Stromal cell of bone marrow (primary cell): ENCODE measurements at regions not wholly inside any gene's neighbourhood (a gene's known extent, or its start where the extent isn't known, plus 50 kb on each side); places are given as distances from the start of the nearest gene placed in this dataset.
"Not testable (repeated sequence)": the region's sequence is repeated elsewhere in the genome, so short reads cannot be mapped to it uniquely, and the experiment has no call there.

Source experiments
- DNase-seq: peaks from one replicate; pipeline ENCODE4 v3.0.0-alpha.2; 2012; ENCODE audit warnings: low read depth

DNA sequence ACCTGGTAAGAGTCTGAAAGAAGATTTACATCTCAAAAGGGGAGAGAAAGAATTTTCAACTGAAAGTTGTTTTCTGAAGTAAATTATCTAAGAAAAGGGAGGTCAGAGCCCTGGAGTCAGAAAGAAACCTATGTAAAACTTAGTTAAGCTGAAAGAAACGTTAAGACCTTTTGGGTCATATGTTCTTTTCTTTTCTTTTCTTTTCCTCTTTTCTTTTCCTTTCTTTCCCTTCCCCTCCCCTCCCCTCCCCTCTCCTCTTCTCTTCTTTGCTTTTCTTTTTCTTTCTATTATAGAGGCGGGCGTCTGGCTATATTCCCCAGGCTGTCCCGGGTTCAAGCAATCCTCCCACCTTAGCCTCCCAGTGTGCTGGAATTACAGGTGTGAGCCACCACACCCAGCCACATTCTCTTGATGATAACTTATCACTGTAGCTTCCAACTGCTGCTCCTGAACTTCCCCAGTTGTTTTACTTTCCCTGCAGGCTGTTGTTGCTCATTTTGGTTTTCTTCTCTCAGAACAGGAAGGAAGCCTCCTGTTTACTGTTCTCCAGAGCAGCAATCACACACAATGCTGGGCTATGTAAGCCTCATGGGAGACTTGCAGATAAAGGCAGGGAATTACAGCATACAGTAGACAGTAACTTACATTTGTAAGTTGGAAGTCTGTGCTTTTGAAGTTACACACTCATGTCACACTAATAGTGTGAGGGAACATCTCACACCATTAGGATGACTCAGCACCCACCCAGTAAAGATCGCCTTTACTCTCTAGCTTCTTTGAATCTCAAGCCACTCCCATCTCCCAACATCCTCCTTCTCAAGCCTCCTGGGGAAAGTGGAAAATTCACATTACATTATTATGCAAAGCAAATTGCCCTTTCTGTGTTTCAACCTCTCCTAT is 2216.6 kb upstream of the WWC1 start:
- DNase-seq: no peak

DNA sequence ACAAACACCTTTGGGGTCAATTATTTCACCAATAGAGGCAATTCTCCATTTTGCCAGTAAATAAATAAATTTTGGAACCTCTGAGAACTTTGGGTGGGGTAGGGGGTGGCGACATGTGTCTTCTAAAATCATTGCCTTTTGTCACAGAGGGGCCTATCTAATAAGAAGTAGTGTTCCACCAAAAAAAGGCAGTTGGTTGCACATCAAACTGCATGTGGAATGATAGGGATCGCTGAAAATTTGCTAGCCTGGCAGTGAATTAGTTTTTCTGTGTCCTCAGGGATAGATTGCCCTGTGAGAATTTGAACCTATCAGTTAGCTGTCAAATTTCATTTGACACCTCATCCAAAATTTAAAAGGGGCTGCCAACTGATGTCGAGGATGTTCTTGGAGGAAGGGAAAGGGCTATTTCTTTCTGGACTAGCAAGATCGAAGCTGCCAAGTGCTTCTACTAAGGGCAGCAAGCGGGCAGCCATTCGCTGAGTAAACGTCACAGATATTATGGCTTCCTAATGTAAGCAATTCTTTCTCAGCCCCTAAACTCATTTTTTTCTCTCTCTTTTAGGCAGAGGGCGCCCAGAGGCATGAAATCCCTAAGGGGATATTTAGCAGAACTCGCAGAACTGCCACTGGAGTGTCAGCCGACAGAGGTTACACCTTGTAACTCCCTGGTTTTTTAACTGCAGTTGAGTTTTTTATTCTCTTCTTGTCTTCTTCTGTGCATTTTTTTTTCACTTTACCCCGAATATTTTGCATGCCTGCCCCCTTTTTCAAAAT is 2208.1 kb upstream of the WWC1 start:
- DNase-seq: no peak

DNA sequence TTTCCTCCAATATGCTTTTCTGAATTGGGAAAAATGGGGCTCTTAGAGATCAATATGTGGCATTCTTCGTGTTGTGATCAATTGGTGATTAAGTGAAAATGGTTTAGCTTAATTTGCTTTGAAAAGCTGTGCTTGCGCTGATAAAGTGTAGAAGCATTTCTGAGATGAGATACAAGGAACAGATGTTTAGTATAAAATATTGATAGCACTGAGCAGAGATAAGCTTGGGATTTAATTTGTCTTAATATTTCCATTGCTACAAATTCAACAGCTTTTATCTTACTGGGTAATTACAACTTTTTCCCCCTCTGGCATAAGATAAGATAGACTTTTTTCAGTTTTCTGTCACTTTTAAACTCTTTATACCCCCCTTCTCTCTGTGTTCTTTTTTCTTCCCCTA is 2204.9 kb upstream of the WWC1 start:
- no peak for DNase-seq

DNA sequence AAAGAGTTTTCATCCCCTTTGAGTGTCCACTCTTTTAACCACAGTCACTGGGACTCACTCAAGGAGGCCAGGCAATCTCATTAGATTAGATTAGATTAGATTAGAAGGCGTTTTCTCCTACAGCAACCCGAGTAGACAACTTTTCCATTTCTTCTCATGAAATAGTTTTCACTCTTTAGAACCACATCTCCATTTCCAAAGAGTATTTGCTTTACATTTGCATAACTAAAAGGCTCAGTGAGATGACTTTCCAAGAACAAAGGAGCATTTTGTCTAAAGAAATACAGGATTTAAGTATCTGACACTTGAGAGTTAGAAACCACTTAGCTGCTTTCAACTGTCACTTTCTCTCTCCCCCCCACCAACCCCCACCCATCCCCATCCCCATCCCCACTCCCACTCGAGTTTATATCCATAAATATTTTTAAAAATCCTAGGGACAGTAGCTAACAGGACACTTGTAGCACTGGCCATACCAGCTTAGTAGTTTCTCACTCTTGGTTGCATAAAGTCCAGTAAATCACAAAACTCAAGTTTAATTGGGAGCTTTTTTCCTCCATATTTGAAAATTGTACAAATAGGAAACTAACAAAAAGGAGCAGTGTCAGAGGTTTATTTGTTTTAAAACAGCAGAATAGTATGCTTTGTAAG is 2202.9 kb upstream of the WWC1 start:
- no peak for DNase-seq

DNA sequence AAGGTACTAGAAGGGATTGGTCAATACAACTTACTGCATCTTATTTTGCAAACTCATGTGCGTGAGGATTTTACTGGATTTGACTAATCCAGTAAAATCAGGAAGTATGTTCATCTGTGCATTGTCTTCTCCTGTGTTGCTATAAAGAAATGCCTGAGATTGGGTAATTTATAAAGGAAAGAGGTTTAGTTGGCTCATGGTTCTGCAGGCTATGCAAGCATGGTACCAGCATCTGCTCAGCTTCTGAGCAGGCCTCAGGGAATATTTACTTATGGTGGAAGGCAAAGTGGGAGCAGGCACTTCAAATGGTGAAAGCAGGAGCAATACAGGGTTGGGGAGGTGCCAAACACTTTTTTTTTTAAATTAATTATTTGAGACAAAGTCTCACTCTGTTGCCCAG is 2199.5 kb upstream of the WWC1 start:
- DNase-seq: no peak

DNA sequence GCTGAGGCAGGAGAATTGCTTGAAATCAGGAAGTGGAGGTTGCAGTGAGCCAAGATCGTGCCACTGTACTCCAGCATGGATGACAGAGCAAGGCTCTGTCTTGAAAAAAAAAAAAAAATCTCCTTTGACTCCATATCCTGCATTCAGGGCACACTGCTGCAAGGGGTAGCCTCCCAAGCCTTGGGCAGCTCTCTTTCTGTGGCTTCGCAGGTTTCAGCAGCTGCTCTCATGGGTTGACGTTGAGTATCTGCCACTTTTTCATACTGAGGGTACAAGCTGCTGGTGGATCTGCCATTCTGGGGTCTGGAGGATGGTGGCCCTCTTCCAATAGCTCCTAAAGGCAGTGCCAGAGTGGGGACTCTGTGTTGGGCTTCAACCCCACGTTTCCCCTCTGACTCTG is 2198.1 kb upstream of the WWC1 start:
- no peak for DNase-seq

DNA sequence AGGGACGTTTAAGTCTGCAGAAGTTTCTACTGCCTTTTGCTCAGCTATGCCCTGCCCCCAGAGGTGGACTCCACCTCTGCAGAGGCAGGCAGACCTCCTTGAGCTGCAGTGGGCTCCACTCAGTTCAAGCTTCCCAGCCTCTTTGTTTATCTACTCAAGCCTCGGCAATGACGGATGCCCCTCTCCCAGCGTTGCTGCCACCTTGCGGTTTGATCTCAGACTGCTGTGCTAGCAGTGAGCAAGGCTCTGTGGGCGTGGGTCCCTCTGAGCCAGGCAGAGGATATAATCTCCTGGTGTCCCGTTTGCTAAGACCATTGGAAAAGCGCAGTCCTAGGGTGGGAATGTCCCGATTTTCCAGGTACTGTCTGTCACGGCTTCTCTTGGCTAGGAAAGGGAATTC is 2188.5 kb upstream of the WWC1 start:
- DNase-seq: no peak

DNA sequence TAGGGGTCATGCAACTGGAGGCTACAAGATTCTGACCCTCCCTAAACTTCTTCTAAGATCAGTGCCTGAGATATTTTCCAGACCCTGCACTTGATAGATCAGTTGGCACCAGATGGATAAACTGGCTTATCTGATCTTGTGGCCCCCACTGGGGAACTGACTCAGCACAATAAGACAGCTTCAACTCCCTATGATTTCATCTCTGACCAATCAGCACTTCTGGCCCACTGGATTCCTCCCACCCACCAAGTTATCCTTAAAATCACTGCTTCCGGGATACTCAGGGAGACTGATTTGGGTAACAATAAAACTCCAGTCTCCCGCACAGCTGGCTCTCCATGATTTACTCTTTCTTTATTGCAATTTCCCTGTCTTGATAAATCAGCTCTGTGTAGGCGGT is 2180.4 kb upstream of the WWC1 start:
- no peak for DNase-seq

DNA sequence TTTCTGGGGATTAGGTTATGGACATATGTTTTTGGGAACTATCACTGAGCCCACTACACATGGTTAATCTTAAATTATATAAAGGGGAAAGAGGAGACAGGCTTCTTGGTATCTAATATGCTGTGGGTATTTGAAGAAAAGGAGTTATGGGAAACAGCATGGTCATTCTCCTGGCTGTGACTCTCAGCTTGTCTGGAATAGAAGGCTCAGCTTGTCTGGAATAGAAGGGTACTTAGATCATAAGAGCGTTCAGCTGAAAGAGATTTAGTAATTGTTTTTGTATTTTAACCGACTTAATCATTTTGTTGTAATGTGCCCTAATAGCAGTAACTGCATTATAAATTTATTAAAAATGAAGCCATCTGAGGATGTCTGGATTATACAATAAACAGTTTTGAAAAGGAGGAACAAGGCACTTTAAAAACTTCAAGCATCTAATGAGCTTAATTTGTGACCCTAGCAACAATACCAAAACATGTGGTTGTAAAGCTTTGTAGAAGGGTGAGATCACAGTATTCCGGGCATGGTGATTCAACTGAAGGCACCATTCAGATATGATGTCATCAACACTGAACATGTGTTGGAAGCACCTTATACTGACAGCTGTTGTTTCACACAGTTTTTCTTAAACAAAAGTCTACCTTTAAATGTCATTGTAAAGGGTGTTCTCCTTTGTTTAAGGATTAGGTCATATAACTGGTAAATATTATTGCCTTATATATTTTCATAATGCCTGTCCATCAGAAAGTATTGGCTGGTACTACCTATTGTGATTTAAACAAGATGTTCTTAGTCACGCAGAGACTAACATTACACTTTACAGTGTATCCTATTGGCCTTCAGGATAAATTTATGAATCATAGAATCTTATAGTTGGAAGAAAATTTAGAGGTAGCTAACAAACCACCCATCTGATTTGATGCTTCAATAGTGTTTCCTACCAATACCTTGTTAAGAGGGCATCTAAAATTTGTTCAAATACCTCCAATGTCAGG is 2174.1 kb upstream of the WWC1 start:
- DNase-seq: no peak

DNA sequence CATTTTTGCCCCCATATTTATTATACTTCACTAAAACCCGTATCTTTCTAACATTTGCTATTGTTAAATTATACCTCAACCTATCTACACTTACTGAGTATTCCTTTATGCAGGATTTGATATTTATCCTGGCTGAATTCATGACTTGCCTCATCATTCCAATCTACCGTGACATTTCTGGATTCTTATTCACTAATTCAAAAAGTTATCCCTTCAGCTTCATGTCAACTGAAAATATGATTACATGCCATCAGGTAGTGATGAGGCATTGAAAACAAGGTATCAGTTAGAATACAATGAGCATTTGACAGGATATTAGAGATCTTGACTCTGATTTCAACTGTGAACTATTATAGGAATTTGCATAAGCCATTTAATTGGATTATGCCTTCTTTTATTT is 2171.9 kb upstream of the WWC1 start:
- no peak for DNase-seq

DNA sequence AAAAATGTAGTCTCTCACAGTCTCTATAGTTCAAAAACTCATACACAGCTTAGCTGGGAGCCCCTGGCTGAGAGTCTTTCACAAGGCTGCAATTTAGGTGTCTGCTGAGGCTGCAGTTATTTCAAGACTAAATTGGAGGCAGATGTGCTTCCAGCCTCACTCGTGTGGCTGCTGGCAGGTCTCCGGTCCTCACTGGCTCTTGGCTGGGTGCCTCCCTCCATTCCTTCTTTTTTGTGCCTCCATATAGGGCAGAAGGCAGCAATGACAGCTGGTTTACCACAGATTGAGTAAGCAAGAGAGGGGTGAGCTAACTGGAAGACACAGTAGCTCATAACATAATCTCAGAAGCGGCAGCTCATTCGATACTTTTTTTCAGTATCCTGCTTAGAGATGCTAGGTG is 2167.7 kb upstream of the WWC1 start:
- DNase-seq: no peak

DNA sequence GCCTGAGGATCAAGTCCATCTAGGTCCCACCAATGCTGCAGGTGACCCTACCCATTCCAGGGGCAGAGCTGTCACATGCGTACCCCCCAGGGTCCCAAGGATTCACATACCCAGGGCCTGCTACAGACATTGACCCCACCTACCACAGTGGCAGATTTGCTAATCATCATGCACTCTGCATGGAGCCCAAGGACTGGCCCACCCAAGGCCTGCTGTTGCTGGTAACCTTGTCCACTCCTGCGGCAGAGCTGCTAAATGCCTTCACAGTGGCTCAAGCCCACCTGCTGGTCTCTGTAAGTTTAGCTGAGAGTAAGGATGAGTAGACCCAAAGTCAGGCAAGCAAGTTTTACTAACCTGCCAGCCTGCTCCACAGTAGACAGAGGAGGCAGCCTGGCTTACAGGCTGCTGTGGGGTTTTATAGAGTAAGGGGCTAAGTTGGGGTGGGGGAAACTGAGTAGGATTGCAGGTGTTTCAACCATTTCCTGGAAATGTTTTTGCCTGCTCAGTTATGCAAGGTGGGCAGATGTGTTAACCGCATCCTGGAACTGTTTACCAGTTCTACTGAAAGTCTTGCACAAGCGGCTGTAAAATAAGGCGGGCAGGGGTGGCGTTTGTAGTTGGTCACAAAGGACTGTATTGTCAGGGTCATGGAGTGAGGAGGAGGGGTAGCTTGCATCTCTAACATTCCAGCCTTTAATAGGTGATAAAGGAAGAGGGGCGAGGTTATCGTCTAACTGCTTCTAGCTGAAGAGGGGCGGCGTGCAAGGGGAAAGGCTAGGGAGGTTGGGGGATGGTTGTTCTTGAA is 2163.5 kb upstream of the WWC1 start:
- no peak for DNase-seq

DNA sequence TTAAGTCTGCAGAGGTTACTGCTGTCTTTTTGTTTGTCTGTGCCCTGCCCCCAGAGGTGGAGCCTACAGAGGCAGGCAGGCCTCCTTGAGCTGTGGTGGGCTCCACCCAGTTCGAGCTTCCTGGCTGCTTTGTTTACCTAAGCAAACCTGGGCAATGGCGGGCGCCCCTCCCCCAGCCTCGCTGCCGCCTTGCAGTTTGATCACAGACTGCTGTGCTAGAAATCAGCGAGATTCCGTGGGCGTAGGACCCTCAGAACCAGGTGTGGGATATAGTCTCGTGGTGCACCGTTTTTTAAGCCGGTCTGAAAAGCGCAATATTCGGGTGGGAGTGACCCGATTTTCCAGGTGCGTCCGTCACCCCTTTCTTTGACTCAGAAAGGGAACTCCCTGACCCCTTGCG is 2146.3 kb upstream of the WWC1 start:
- DNase-seq: not testable (repeated sequence)

DNA sequence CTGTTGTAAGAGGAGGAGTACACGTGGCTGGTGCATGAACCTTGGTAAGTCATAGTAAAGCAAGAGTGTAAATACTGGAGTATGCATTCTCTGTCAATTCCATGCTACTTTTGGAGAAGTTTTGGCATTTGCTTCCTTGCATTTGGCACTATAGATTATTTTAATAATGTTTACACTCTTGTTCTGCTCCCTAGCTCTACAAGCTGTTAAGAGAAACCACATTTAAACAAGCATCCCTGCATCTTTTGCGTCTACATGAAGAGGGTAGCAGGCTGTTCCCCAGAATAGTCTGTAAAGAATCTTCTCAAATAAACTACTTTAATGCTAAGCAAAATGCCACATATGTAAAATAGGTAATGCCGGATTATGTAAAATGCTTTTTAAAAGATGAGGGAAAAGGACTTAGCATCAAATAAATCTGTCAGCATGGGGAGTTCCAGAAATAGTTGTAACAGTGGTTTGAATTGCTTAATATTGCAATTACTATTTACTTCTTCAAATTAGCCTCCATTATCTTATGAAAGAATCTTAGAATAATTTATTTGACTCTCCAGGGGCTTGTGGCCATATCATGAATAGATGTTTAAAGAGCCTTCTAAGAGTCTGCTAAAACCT is 2127.3 kb upstream of the WWC1 start:
- no peak for DNase-seq

DNA sequence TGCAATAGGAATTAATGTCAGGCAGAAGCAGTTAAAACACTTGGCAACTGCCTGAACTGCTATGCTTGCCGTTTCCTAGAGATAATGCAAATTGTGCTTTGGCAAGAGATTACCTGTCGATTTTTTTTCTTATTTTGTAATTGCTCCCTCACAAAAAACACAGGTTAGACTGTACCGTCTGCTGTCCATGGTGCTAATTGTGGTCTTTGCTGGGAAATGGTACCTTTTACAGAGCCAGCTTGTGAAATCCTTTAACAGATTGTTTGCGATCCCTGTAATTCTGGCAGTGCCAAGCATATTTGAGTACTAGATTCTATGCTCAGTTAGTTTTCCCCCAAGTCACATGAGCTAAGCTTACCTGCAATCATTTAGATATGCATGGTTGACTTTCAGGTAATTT is 2125.8 kb upstream of the WWC1 start:
- no peak for DNase-seq

DNA sequence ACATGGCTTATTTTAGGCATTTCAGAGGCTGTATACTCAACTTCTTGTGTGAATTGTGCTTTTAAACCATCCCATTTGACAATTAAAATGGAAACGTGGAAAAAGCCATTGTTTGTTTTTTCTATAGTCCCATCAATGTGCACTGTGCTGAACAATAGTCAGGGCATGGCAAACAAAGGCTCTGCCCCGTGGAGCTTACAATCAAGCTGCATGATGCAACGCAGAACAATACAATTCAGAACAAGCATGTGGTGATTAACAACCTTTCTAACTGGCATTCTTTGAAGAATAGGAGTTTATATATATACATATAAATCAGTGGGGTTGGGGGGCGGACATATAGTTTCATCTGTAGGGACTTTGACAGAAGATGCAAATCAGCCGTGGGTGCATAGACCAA is 2125.4 kb upstream of the WWC1 start:
- DNase-seq: no peak

DNA sequence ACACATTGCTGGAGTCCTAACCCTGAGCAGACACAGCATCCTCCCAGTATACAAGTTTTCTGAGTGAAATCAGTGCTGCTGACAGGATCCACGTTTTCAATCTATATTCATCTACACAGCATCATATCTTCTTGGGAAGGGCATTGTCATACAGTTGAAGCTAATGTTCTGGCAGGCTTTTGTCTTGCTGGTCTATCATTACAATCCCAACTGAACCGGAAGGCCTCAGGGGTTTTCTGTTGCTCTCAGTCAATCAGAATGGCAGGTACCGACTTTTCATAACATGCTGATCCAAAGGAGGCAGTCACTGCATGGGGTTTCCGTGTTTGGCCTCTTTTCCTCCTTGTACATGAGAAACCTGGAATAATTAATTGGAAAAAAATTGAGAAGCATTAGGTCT is 2118.8 kb upstream of the WWC1 start:
- DNase-seq: no peak

DNA sequence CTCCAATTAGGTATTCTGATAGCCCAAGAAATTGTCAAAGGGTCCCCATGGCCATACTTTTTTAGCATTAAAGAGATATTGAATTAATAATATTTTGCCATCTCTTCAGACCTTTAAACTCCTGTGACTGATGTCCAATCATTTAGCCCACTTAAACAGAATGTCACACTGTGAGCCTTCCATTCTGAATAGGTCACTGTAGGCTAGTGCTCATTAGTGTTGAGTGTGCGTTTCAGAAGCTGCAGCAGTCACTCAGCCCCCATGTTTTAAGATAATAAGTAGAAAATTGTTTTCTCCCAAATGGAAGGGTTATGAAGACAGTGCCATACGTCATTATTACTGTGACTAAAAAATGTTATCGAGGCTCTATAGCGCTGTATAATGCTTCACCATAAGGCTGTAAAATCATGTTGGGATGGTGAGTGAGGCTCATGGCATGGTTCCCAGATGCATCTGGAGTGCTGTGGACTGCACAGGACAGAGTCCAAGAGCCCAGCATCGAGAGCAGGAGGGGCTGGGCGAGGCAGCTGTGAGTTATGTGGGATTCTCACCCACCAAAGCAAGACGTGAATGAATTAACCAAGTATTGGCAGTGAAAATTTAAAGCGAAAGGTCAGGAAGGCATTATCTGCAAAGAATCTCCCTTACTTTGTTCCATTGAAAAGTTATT is 2112.9 kb upstream of the WWC1 start:
- DNase-seq: no peak

DNA sequence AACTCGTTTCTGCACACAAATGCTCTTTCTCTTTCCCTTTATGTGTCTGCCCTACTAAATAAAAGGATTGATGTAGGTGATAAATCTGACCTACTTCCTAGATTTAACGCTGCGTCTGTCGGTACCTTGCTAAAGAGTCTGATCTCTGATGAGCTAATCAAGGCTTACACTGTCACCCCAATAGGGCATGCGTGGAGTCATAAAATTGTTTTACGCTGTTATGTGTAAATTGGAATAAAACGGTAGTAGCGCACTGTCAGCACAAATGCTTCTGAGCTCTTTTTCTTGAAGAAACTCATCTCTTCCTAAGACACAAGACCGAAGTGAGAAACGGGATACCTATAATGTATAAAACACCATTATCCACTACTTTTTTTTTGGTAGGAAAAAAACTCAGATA is 2106.3 kb upstream of the WWC1 start:
- no peak for DNase-seq
